Activated CD4-positive, CD25-positive, alpha-beta regulatory T cell treated with anti-CD3 and anti-CD28 coated beads, Interleukin-2, amount 50 U/mL, for 72 hours (primary cell): ENCODE measurements at regions not wholly inside any gene's neighbourhood (a gene's known extent, or its start where the extent isn't known, plus 50 kb on each side); places are given as distances from the start of the nearest gene placed in this dataset.

ENCODE experiments used
- DNase-seq: peaks from one replicate; pipeline ENCODE4 v3.0.0; 2021

GRCh38 chr7:36078816-36079360 is 74.2 kb upstream of the EEPD1 start:
- no peak for DNase-seq

- DNase-seq: no peak
These were observed 73.5 kb upstream of the EEPD1 start for GRCh38 chr7:36079446-36080025.

- no peak for DNase-seq
These were observed 72.2 kb upstream of the EEPD1 start for GRCh38 chr7:36080843-36081242.

- DNase-seq: no peak
These were observed 70.8 kb upstream of the EEPD1 start for GRCh38 chr7:36082216-36082615.

GRCh38 chr7:36082910-36083309 is 70.1 kb upstream of the EEPD1 start:
- no peak for DNase-seq

- no peak for DNase-seq
These were observed 69.3 kb upstream of the EEPD1 start for GRCh38 chr7:36083626-36084380.

GRCh38 chr7:36084485-36085091 is 68.5 kb upstream of the EEPD1 start:
- DNase-seq: no peak

GRCh38 chr7:36085096-36085495 is 68.0 kb upstream of the EEPD1 start:
- no peak for DNase-seq

- DNase-seq: no peak
These were observed 66.5 kb upstream of the EEPD1 start for GRCh38 chr7:36086571-36086970.

- no peak for DNase-seq
These were observed 64.5 kb upstream of the EEPD1 start for GRCh38 chr7:36088553-36088952.

GRCh38 chr7:36088966-36089365 is 64.1 kb upstream of the EEPD1 start:
- no peak for DNase-seq

GRCh38 chr7:36090976-36091873 is 61.8 kb upstream of the EEPD1 start:
- no peak for DNase-seq

GRCh38 chr7:36091874-36092176 is 61.2 kb upstream of the EEPD1 start:
- DNase-seq: no peak

- no peak for DNase-seq
These were observed 60.8 kb upstream of the EEPD1 start for GRCh38 chr7:36092221-36092771.

GRCh38 chr7:36096460-36097095 is 56.5 kb upstream of the EEPD1 start:
- no peak for DNase-seq

- no peak for DNase-seq
These were observed 55.0 kb upstream of the EEPD1 start for GRCh38 chr7:36098096-36098495.

GRCh38 chr7:36100226-36100625 is 52.8 kb upstream of the EEPD1 start:
- no peak for DNase-seq

- no peak for DNase-seq
These were observed 52.4 kb upstream of the EEPD1 start for GRCh38 chr7:36100634-36101033.
